Trophoblast cell (in vitro differentiated cells and primary cell): ENCODE measurements at regions not wholly inside any gene's neighbourhood (a gene's known extent, or its start where the extent isn't known, plus 50 kb on each side); places are given as distances from the start of the nearest gene placed in this dataset.

ENCODE experiments used
- DNase-seq, 2 donors: peaks; one replicate each; pipeline ENCODE4 v3.0.0-alpha.2; 2016
- H2AFZ ChIP-seq: 2 replicates; pipeline ENCODE4 v1.6.1; 2013; ENCODE audit warnings: low read length, moderate library complexity, mild to moderate bottlenecking; ENCODE audit not compliant: insufficient read depth, poor library complexity
- H2AK5ac ChIP-seq: 2 replicates; pipeline ENCODE4 v1.6.1; 2013; ENCODE audit warnings: mild to moderate bottlenecking, low read length
- H2BK120ac ChIP-seq: 2 replicates; pipeline ENCODE4 v1.6.1; 2013; ENCODE audit warnings: low read length, mild to moderate bottlenecking, moderate library complexity; ENCODE audit not compliant: insufficient read depth, poor library complexity
- H2BK12ac ChIP-seq: 2 replicates; pipeline ENCODE4 v1.6.1; 2013; ENCODE audit warnings: mild to moderate bottlenecking, low read length, moderate library complexity
- H2BK5ac ChIP-seq: 2 replicates; pipeline ENCODE4 v1.6.1; 2013; ENCODE audit warnings: low read length, low read depth, moderate library complexity, mild to moderate bottlenecking; ENCODE audit not compliant: poor library complexity
- H3K14ac ChIP-seq: 2 replicates; pipeline ENCODE4 v1.6.1; 2013; ENCODE audit warnings: mild to moderate bottlenecking, low read length
- H3K18ac ChIP-seq: 2 replicates; pipeline ENCODE4 v1.6.1; 2013; ENCODE audit warnings: mild to moderate bottlenecking, low read length
- H3K23ac ChIP-seq: 2 replicates; pipeline ENCODE4 v1.6.1; 2013; ENCODE audit warnings: low read length
- H3K27ac ChIP-seq: 2 replicates; pipeline ENCODE4 v1.5.1; 2013; ENCODE audit warnings: low read depth, mild to moderate bottlenecking, inconsistent platforms, low read length, moderate library complexity
- H3K27me3 ChIP-seq: 2 replicates; pipeline ENCODE4 v1.6.1; 2013; ENCODE audit warnings: inconsistent platforms, mild to moderate bottlenecking, low read length, moderate library complexity; ENCODE audit not compliant: insufficient read depth
- H3K36me3 ChIP-seq, 2 experiments: 1 replicate in 1 of 2; 2 replicates in 1 of 2; pipeline ENCODE4 v1.6.1; 2013; ENCODE audit warnings: low read length in 2 of 2, mild to moderate bottlenecking in 2 of 2, moderate library complexity in 1 of 2; ENCODE audit not compliant: insufficient read depth in 2 of 2, control insufficient read depth in 1 of 2
- H3K4ac ChIP-seq: 2 replicates; pipeline ENCODE4 v1.6.1; 2013; ENCODE audit warnings: low read depth, mild to moderate bottlenecking, low read length, moderate library complexity
- H3K4me1 ChIP-seq, 2 experiments: 1 replicate in 1 of 2; 2 replicates in 1 of 2; pipeline ENCODE4 v1.6.1; 2013; ENCODE audit warnings: low read length in 2 of 2, mild to moderate bottlenecking in 2 of 2, moderate library complexity in 1 of 2; ENCODE audit not compliant: insufficient read depth in 2 of 2, control insufficient read depth in 1 of 2
- H3K4me2 ChIP-seq: 2 replicates; pipeline ENCODE4 v1.6.1; 2013; ENCODE audit warnings: inconsistent platforms, mild to moderate bottlenecking, low read length, moderate library complexity
- H3K4me3 ChIP-seq: 2 replicates; pipeline ENCODE4 v1.5.1; 2013; ENCODE audit warnings: mild to moderate bottlenecking, low read depth, low read length, inconsistent platforms
- H3K79me1 ChIP-seq: one replicate; pipeline ENCODE4 v1.6.1; 2013; ENCODE audit warnings: low read length
- H3K79me2 ChIP-seq: 2 replicates; pipeline ENCODE4 v1.6.1; 2013; ENCODE audit warnings: low read length, mild to moderate bottlenecking; ENCODE audit not compliant: control insufficient read depth, insufficient read depth, poor library complexity
- H3K9ac ChIP-seq: 2 replicates; pipeline ENCODE4 v1.6.1; 2013; ENCODE audit warnings: mild to moderate bottlenecking, low read length
- H3K9me3 ChIP-seq: 2 replicates; pipeline ENCODE4 v1.6.1; 2013; ENCODE audit warnings: low read depth, mild to moderate bottlenecking, control low read depth, inconsistent platforms, low read length; ENCODE audit not compliant: insufficient read depth
- H4K12ac ChIP-seq: 2 replicates; pipeline ENCODE4 v1.6.1; 2013; ENCODE audit warnings: low read depth, mild to moderate bottlenecking, low read length, moderate library complexity
- H4K8ac ChIP-seq: 2 replicates; pipeline ENCODE4 v1.6.1; 2013; ENCODE audit warnings: low read depth, mild to moderate bottlenecking, low read length, moderate library complexity
- H4K91ac ChIP-seq: one replicate; pipeline ENCODE4 v1.6.1; 2013; ENCODE audit warnings: low read depth, mild to moderate bottlenecking, low read length, moderate library complexity
- whole genome bisulfite sequencing: extraction: QIAGEN DNeasy Blood & Tissue Kit; methylation state at CpG from one replicate; pipeline ENCODE4 v1.1.7; 2013; ENCODE audit warnings: missing lambda C conversion rate; ENCODE audit not compliant: insufficient read length, insufficient coverage; ENCODE audit errors: extremely low coverage; 5-methylcytosine and 5-hydroxymethylcytosine counted together

DNA sequence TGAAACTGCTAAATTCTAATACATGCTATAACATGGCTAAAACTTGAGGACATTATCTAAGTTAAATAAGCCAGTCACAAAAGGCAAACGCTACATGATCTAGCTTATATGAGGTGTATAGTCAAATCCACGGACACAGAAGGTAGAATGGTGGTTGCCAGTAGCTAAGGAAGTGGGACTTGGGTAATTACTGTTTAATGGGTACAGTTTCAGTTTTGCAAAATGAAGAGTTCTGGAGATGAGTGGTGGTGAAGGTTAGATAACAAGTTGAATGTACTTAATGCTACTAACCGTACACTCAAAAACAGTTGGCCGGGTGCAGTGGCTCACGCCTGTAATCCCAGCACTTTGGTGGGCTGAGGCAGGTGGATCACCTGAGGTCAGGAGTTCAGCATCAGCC lies 644.5 kb upstream of the DIPK2B start:
- Histone ChIP-seq H3K4me2 (no peak overlapping the region), H2BK5ac (no peak overlapping the region), H2AFZ (no peak overlapping the region), H2AK5ac (no peak overlapping the region), H4K8ac (no peak overlapping the region), H3K4me3 (no peak overlapping the region), H3K27me3 (no peaks in the 10 kb centered on the region), H3K9me3 (no peaks in the 10 kb centered on the region), H3K79me2 (peaks cover 2% of the 10 kb centered on the region), H4K91ac (no peak overlapping the region), H4K12ac (no peak overlapping the region), H3K23ac (no peak overlapping the region), H3K14ac (no peak overlapping the region), H2BK12ac (no peak overlapping the region), H3K4ac (no peak overlapping the region), H2BK120ac (no peak overlapping the region), H3K4me1 (peaks cover 0 to 2% of the 10 kb centered on the region in 2 experiments), H3K27ac (no peak overlapping the region), H3K9ac (no peak overlapping the region), H3K36me3 (peaks cover 14 to 16% of the 10 kb centered on the region in 2 experiments), H3K18ac (no peak overlapping the region), H3K79me1 (peaks cover 5% of the 10 kb centered on the region)
- DNase-seq = no peak
- WGBS = no CpG with 5 or more reads among the region's 5 CpGs

DNA sequence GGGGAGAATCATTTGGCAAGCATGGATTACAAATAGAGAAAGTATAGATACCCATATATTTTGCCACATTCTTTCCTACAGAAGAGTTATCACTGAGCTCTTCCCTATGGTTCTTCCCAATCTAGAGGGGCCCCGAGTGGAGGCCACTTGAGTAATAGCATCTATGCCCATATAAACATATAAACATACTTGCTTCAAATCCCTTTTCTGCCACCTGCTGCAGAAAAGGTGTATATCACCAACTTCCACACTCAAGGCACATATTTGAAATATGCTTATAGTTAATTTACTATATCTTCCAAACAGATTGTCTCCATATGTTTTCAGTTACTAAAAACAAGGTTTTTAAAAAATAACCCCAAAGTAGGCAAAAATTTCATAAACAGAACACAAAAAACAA lies 642.8 kb upstream of the DIPK2B start:
- H3K18ac ChIP-seq = no peak overlapping the region
- no peak overlapping the region for H3K23ac ChIP-seq
- H2AK5ac ChIP-seq = no peak overlapping the region
- peaks cover 0 to 2% of the 10 kb centered on the region in 2 experiments for H3K4me1 ChIP-seq
- H3K4me2 ChIP-seq = no peak overlapping the region
- H4K91ac ChIP-seq = no peak overlapping the region
- peaks cover 2% of the 10 kb centered on the region for H3K79me2 ChIP-seq
- H3K4me3 ChIP-seq = no peak overlapping the region
- H2BK5ac ChIP-seq = no peak overlapping the region
- H2AFZ ChIP-seq = no peak overlapping the region
- H3K79me1 ChIP-seq = peaks cover 3% of the 10 kb centered on the region
- H4K8ac ChIP-seq = no peak overlapping the region
- no peak for DNase-seq
- no peak overlapping the region for H3K4ac ChIP-seq
- no peak overlapping the region for H2BK12ac ChIP-seq
- no CpG with 5 or more reads among the region's 1 CpG for WGBS
- H3K36me3 ChIP-seq = peaks cover 14 to 23% of the 10 kb centered on the region in 2 experiments
- no peak overlapping the region for H3K9ac ChIP-seq
- H3K9me3 ChIP-seq = no peaks in the 10 kb centered on the region
- H4K12ac ChIP-seq = no peak overlapping the region
- H3K14ac ChIP-seq = no peak overlapping the region
- H2BK120ac ChIP-seq = no peak overlapping the region
- no peak overlapping the region for H3K27ac ChIP-seq
- no peaks in the 10 kb centered on the region for H3K27me3 ChIP-seq

DNA sequence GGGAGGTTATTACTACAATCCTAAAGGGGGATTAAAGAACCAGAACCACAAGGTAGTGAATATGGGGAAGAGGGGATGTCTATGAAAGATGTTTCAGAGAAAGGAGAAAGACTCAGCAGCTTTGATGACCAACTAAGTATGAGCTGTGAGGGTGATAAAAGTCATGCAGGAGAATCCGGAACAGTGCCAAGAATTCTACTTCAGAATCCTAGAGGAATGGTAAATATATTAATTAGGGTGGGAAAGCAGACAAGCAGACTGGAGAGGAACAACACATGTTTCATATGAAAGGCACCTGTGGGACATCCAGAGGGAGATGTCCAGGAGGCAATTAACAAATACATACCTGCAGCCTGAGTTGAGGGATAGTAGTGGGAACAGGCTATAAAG lies 642.2 kb upstream of the DIPK2B start:
- no peak overlapping the region for H2BK12ac ChIP-seq
- H3K79me2 ChIP-seq = no peaks in the 10 kb centered on the region
- H2AK5ac ChIP-seq = no peak overlapping the region
- no peak overlapping the region for H3K4me3 ChIP-seq
- H3K36me3 ChIP-seq = peaks cover 11 to 23% of the 10 kb centered on the region in 2 experiments
- no peaks in the 10 kb centered on the region for H3K9me3 ChIP-seq
- WGBS = no CpG with 5 or more reads among the region's 1 CpG
- H3K18ac ChIP-seq = no peak overlapping the region
- no peak overlapping the region for H3K9ac ChIP-seq
- H3K27ac ChIP-seq = no peak overlapping the region
- no peak overlapping the region for H4K91ac ChIP-seq
- H4K12ac ChIP-seq = no peak overlapping the region
- no peak overlapping the region for H3K4ac ChIP-seq
- no peak overlapping the region for H3K23ac ChIP-seq
- H3K4me1 ChIP-seq = no peaks in the 10 kb centered on the region
- H2BK120ac ChIP-seq = no peak overlapping the region
- H2AFZ ChIP-seq = no peak overlapping the region
- no peak overlapping the region for H3K14ac ChIP-seq
- no peak for DNase-seq
- H3K79me1 ChIP-seq = no peaks in the 10 kb centered on the region
- H3K4me2 ChIP-seq = no peak overlapping the region
- no peak overlapping the region for H2BK5ac ChIP-seq
- no peaks in the 10 kb centered on the region for H3K27me3 ChIP-seq
- no peak overlapping the region for H4K8ac ChIP-seq

DNA sequence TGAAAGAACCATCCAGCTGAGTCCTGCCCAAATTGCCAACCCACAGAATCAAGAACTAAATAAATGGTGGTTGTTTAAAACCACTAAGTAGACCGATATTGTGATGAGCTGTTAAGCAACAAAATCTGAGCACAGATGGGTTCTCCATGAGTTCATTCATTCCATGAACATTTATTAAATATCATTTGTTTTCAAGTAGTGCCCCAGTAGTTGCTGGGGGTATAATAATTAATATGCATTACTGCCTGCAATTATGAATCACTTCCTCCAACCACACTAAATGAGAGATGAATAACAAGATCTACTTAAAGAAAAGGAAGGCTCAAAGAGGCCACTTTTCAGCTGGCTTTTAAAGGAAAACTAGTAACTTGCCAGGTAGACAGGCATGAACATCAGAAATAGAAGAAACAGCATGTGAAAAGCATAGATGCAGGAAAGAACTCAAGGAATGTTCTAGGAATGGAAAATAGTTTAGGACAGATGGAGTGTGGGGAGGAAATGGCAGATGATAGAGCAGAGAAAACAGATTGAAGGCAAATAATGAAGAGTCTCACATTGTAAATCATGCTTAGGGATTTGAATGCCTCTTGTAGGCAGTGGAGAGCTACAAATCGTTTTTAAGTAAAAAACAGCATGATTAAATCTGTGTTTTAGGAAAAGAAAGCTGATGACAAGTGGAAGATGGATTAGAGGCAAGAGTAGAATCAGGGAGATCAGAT lies 641.7 kb upstream of the DIPK2B start:
- Histone ChIP-seq H4K8ac (no peak overlapping the region), H3K14ac (no peak overlapping the region), H3K23ac (no peak overlapping the region), H2AK5ac (no peak overlapping the region), H3K79me2 (no peaks in the 10 kb centered on the region), H3K4me2 (no peak overlapping the region), H3K4ac (no peak overlapping the region), H4K12ac (no peak overlapping the region), H3K27me3 (no peaks in the 10 kb centered on the region), H3K9me3 (no peaks in the 10 kb centered on the region), H3K27ac (no peak overlapping the region), H3K18ac (no peak overlapping the region), H2BK12ac (no peak overlapping the region), H2BK5ac (no peak overlapping the region), H3K4me1 (no peaks in the 10 kb centered on the region), H4K91ac (no peak overlapping the region), H2BK120ac (no peak overlapping the region), H3K4me3 (no peak overlapping the region), H2AFZ (no peak overlapping the region), H3K79me1 (no peaks in the 10 kb centered on the region), H3K36me3 (peaks cover 12 to 24% of the 10 kb centered on the region in 2 experiments), H3K9ac (no peak overlapping the region)
- DNase-seq = no peak
- WGBS = no CpG with 5 or more reads among the region's 2 CpGs
